ENCODE measurements at regions not wholly inside any gene's neighbourhood (a gene's known extent, or its start where the extent isn't known, plus 50 kb on each side); places are given as distances from the start of the nearest gene placed in this dataset.

- no peak for DNase-seq (ENCODE audit: low spot score in 2 of 2)
- Histone ChIP-seq H3K4me1 (no peaks in the 10 kb centered on the region), H3K27ac (no peak overlapping the region), H3K36me3 (no peaks in the 10 kb centered on the region), H3K9me3 (no peaks in the 10 kb centered on the region), H3K4me3 (no peak overlapping the region), H3K27me3 (peaks cover 3% of the 10 kb centered on the region)
- TF ChIP-seq, protein P1, sequence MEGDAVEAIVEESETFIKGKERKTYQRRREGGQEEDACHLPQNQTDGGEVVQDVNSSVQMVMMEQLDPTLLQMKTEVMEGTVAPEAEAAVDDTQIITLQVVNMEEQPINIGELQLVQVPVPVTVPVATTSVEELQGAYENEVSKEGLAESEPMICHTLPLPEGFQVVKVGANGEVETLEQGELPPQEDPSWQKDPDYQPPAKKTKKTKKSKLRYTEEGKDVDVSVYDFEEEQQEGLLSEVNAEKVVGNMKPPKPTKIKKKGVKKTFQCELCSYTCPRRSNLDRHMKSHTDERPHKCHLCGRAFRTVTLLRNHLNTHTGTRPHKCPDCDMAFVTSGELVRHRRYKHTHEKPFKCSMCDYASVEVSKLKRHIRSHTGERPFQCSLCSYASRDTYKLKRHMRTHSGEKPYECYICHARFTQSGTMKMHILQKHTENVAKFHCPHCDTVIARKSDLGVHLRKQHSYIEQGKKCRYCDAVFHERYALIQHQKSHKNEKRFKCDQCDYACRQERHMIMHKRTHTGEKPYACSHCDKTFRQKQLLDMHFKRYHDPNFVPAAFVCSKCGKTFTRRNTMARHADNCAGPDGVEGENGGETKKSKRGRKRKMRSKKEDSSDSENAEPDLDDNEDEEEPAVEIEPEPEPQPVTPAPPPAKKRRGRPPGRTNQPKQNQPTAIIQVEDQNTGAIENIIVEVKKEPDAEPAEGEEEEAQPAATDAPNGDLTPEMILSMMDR (IDR thresholded peaks at IDR 0.05) = no peak
- no peak for TF ChIP-seq POLR2A (IDR thresholded peaks at IDR 0.05)
- TF ChIP-seq POLR2AphosphoS5 (IDR thresholded peaks at IDR 0.05) = no peak
- TF ChIP-seq EP300 (IDR thresholded peaks at IDR 0.05) = no peak
- WGBS = 97% methylated on average over 2 of the region's 2 CpGs
Observed at GRCh38 chr6:166714187-166714510, 87.1 kb upstream of the RPS6KA2 start.

DNA sequence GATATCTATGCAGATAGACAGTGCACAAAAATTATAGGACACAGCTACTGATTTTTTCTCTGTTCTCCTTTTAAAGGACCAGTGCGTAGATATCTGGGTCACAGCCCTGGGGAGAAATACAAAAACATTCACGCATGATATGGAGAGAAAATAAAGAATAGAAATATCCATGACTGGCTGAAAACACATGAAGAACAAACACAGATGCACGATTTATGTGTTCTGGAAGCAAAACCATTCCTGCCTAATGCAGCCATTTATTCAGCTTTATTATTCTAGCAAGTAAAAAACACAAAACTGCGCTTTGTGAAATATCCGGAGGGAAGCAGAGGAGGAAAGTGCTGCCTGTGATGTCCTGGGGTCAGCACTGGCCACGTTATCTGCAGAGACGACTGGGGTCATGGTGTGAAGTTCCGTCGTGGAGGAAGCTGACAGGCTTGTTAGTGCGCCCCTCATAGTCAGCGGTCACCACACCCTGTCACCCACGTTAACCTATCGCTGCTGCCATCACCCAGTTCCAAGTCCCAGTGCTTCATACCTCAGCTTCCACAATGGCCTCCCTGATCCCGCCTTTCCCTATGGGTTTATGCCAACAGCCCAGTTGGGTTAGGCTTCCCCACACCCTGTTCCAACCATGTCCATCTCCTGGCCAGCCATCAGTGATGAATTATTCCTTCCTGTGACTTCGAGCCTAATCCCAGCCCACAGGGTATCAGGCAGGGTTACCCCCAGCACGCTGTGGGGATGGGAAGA is 86.6 kb upstream of the RPS6KA2 start:
- TF ChIP-seq POLR2AphosphoS5 (IDR thresholded peaks at IDR 0.05) (no peak), POLR2A (IDR thresholded peaks at IDR 0.05) (no peak)
- Histone ChIP-seq H3K9me3 (no peaks in the 10 kb centered on the region), H3K27ac (no peak overlapping the region), H3K4me3 (no peak overlapping the region), H3K27me3 (peaks cover 3% of the 10 kb centered on the region), H3K36me3 (no peaks in the 10 kb centered on the region), H3K4me1 (no peaks in the 10 kb centered on the region)
- whole genome bisulfite sequencing = 71% methylated on average over 16 of the region's 16 CpGs
- no peak for DNase-seq (ENCODE audit: low spot score in 2 of 2)

- H3K4me1 ChIP-seq = no peaks in the 10 kb centered on the region
- H3K4me3 ChIP-seq = no peak overlapping the region
- no peak overlapping the region for H3K27ac ChIP-seq
- H3K9me3 ChIP-seq = no peaks in the 10 kb centered on the region
- WGBS = 91% methylated on average over 19 of the region's 21 CpGs
- TF ChIP-seq, protein P1 (IDR thresholded peaks at IDR 0.05) = no peak
- no peak for TF ChIP-seq POLR2A (IDR thresholded peaks at IDR 0.05)
- TF ChIP-seq EP300 (IDR thresholded peaks at IDR 0.05) = no peak
- no peak for TF ChIP-seq POLR2AphosphoS5 (IDR thresholded peaks at IDR 0.05)
- H3K27me3 ChIP-seq = peaks cover 3% of the 10 kb centered on the region
- no peaks in the 10 kb centered on the region for H3K36me3 ChIP-seq
- DNase-seq (ENCODE audit: low spot score in 2 of 2) = no peak
Observed at GRCh38 chr6:166712286-166713228, 85.5 kb upstream of the RPS6KA2 start.

DNA sequence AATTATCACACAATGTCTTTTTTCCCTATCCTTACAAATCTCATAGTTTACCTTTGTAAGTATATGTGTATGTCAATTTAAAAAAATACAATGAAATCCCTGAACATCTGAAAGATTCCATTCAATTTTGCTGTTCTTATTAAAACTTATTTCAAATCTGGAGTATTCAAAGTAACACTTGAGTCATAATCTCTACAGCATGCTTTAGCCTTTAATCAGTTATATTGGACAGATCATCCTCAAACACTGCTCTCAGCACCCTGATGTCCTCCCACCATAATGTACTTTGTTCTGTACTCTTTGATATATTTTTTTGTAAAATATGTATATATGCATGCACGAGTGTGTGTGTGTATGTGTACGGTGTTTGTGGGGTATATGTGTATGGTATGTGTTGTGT is 83.0 kb upstream of the RPS6KA2 start:
- 96% methylated on average over 2 of the region's 2 CpGs for WGBS
- H3K36me3 ChIP-seq = no peaks in the 10 kb centered on the region
- no peaks in the 10 kb centered on the region for H3K9me3 ChIP-seq
- H3K4me1 ChIP-seq = no peaks in the 10 kb centered on the region
- DNase-seq (ENCODE audit: low spot score in 2 of 2) = no peak
- H3K27me3 ChIP-seq = no peaks in the 10 kb centered on the region
- H3K27ac ChIP-seq = no peak overlapping the region
- no peak overlapping the region for H3K4me3 ChIP-seq
- no peak for TF ChIP-seq EP300 (IDR thresholded peaks at IDR 0.05)
- no peak for TF ChIP-seq POLR2AphosphoS5 (IDR thresholded peaks at IDR 0.05)
- no peak for TF ChIP-seq POLR2A (IDR thresholded peaks at IDR 0.05)
- TF ChIP-seq, protein P1 (IDR thresholded peaks at IDR 0.05) = no peak

DNA sequence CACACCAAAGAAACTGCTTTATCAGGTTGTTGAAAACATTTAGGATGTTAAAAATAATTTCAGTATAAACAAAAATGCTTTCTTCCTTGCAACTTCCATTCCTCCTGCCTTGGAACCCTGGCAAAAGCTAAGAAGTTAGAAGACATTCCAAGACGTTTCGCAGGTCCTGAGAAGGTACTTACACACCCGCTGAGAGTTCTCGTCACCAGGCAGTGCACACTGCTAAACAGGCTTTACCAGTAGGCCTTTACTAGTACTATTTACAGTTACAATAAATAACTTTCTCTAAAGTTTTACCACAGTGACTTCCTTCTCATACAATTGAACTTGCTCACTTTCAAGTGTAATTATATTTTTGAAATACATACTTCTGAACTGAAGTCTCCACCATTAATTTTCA is 81.4 kb upstream of the RPS6KA2 start:
- no peaks in the 10 kb centered on the region for H3K36me3 ChIP-seq
- no peaks in the 10 kb centered on the region for H3K9me3 ChIP-seq
- H3K27ac ChIP-seq = no peak overlapping the region
- peaks cover 3% of the 10 kb centered on the region for H3K27me3 ChIP-seq
- no peak for DNase-seq (ENCODE audit: low spot score in 2 of 2)
- H3K4me3 ChIP-seq = no peak overlapping the region
- TF ChIP-seq EP300 (IDR thresholded peaks at IDR 0.05) (no peak), POLR2AphosphoS5 (IDR thresholded peaks at IDR 0.05) (no peak), POLR2A (IDR thresholded peaks at IDR 0.05) (no peak)
- TF ChIP-seq, protein P1 (IDR thresholded peaks at IDR 0.05) = no peak
- WGBS = 87% methylated on average over 4 of the region's 4 CpGs
- no peaks in the 10 kb centered on the region for H3K4me1 ChIP-seq
